Gastroesophageal sphincter (tissue), 4 donors: ENCODE measurements at regions not wholly inside any gene's neighbourhood (a gene's known extent, or its start where the extent isn't known, plus 50 kb on each side); places are given as distances from the start of the nearest gene placed in this dataset.

Experiments used
- ATAC-seq: fragments of 150-250 bp; one replicate; pipeline ENCODE4 v1.9.1; 2016; ENCODE audit warnings: mild to moderate bottlenecking, moderate library complexity
- H3K27ac ChIP-seq, 4 donors: fragments of 200-600 bp; sonication (generic) in 3 of 4; 1 replicate in 3 of 4; 2 replicates in 1 of 4; pipeline ENCODE4 v1.5.1; 2016 to 2019
- H3K27me3 ChIP-seq: fragments of 200-600 bp; sonication (generic); one replicate; pipeline ENCODE4 v1.5.1; 2019
- H3K36me3 ChIP-seq, 2 donors: fragments of 200-600 bp; sonication (generic); one replicate each; pipeline ENCODE4 v1.5.1; 2019; ENCODE audit warnings: control low read depth in 1 of 2
- H3K4me1 ChIP-seq, 3 donors: fragments of 200-600 bp; sonication (generic); 1 replicate in 2 of 3; 2 replicates in 1 of 3; pipeline ENCODE4 v1.5.1; 2016 to 2019; ENCODE audit warnings: control low read depth in 2 of 3
- H3K4me3 ChIP-seq, 2 donors: fragments of 200-600 bp; sonication (generic); one replicate each; pipeline ENCODE4 v1.5.1; 2019; ENCODE audit warnings: mild to moderate bottlenecking in 1 of 2, moderate library complexity in 1 of 2
- H3K9me3 ChIP-seq, 3 donors: fragments of 200-600 bp; sonication (generic); one replicate each; pipeline ENCODE4 v1.5.1; 2017 to 2019; ENCODE audit warnings: control low read depth in 2 of 3
- CTCF ChIP-seq, 4 experiments: fragments of 200-600 bp in 2 of 4; fragments of 450-650 bp in 2 of 4; sonication (generic) in 1 of 4; IDR thresholded peaks; one replicate each; pipeline ENCODE4 v1.5.1; 2017 to 2019; ENCODE audit warnings: antibody characterized with exemption in 4 of 4, mild to moderate bottlenecking in 2 of 4, moderate library complexity in 2 of 4
- EP300 ChIP-seq: sonication (generic); formaldehyde crosslinking; IDR thresholded peaks from one replicate; pipeline ENCODE4 v1.6.1; 2017; ENCODE audit warnings: antibody characterized with exemption, mild to moderate bottlenecking
- POLR2A ChIP-seq, 2 donors: fragments of 450-650 bp; IDR thresholded peaks; one replicate each; pipeline ENCODE4 v1.6.1; 2017; ENCODE audit warnings: antibody characterized with exemption in 2 of 2, mild to moderate bottlenecking in 2 of 2, moderate library complexity in 1 of 2
- POLR2AphosphoS5 ChIP-seq: sonication (generic); formaldehyde crosslinking; IDR thresholded peaks from one replicate; pipeline ENCODE4 v1.6.1; 2017; ENCODE audit warnings: antibody characterized with exemption
- whole genome bisulfite sequencing, 2 donors: methylation state at CpG; one replicate each; pipeline ENCODE4 v1.1.5; 2018; ENCODE audit warnings: low coverage in 1 of 2; 5-methylcytosine and 5-hydroxymethylcytosine counted together

DNA sequence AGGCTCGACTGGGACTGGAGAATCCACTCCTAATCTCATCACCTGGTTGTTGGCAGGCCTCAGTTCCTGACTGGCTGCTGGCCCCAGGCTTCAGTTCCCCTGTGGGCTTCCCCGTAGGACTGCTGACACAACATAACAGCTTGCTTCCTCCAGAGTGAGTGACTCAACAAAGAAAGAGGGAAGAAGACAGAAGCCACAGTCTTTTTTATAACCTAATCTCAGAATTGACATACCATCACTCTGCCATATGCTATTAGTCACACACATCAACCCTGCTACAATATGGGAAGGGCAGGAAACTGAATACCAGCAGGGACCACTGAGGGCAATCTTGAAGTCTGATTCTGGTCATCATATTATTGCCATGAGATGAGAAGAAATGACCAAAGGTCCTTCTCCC, 76.8 kb upstream of the SLC14A2 start:
- H3K4me1 ChIP-seq: no peaks in the 10 kb centered on the region
- ATAC-seq: no peak
- H3K36me3 ChIP-seq: no peaks in the 10 kb centered on the region
- no peak for TF ChIP-seq POLR2A (IDR thresholded peaks at IDR 0.05)
- TF ChIP-seq CTCF (IDR thresholded peaks at IDR 0.05): no peak
- TF ChIP-seq POLR2AphosphoS5: no peak
- TF ChIP-seq EP300: no peak
- no peak overlapping the region for H3K27ac ChIP-seq
- no peaks in the 10 kb centered on the region for H3K27me3 ChIP-seq
- H3K4me3 ChIP-seq: no peak overlapping the region
- peaks cover 0 to 13% (median 0%) of the 10 kb centered on the region in 3 donors for H3K9me3 ChIP-seq
- WGBS, 2 donors: 80 to 100% methylated on average over 1 of the region's 2 CpGs

DNA sequence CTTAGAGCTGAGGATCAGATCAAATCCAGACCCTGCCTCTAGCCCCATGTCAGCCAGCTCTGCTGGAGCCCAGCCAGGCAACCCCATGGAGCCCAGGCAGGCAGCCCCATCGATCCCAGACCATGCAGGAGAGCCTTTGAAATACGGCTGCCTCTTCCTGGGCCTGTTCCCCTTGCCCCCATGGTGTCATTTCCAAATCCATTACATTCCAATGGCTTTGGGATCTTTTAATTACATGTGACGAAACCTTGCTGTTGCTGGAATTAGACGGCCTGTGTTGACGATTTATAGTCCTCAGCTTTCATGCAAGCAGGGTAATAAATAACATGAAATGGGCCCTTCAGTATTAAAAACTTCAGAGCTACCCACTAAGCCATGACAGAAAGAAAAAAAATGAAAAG, 75.8 kb upstream of the SLC14A2 start:
- Histone ChIP-seq H3K4me1 (no peaks in the 10 kb centered on the region), H3K27me3 (no peaks in the 10 kb centered on the region), H3K9me3 (peaks cover 0 to 13% (median 0%) of the 10 kb centered on the region in 3 donors), H3K36me3 (no peaks in the 10 kb centered on the region), H3K4me3 (no peak overlapping the region), H3K27ac (no peak overlapping the region)
- ATAC-seq: no peak
- no peak for TF ChIP-seq POLR2AphosphoS5
- TF ChIP-seq CTCF (IDR thresholded peaks at IDR 0.05): no peak
- TF ChIP-seq EP300: no peak
- TF ChIP-seq POLR2A (IDR thresholded peaks at IDR 0.05): no peak
- WGBS, 2 donors: 84 to 96% methylated on average over 3 of the region's 5 CpGs

DNA sequence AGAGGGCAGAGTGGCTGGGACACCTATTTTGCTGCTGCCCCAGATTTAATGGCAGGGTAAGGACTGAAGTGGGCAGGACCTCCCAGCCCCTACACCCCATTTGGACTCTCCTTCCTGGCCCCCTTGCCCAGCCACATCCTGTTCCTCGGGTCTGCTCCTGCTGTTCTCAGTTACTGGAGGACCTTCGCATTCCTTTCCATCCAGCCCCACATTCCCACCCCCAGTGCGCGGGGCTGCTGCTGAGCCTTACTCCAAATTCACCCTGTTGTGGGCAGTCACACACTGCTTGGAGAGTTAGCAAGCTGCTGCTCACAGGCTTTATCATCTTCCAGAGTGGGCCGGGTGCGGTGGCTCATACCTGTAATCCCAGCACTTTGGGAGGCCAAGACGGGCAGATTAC, 75.2 kb upstream of the SLC14A2 start:
- no peak overlapping the region for H3K27ac ChIP-seq
- no peak overlapping the region for H3K4me3 ChIP-seq
- peaks cover 0 to 13% (median 0%) of the 10 kb centered on the region in 3 donors for H3K9me3 ChIP-seq
- H3K4me1 ChIP-seq: no peaks in the 10 kb centered on the region
- H3K36me3 ChIP-seq: no peaks in the 10 kb centered on the region
- 79 to 100% methylated on average over 2 to 4 of the region's 7 CpGs for WGBS, 2 donors
- no peak for ATAC-seq
- TF ChIP-seq POLR2AphosphoS5 (no peak), CTCF (IDR thresholded peaks at IDR 0.05) (no peak), EP300 (no peak), POLR2A (IDR thresholded peaks at IDR 0.05) (no peak)
- H3K27me3 ChIP-seq: no peaks in the 10 kb centered on the region

- no peak overlapping the region for H3K27ac ChIP-seq
- peaks cover 0 to 13% (median 0%) of the 10 kb centered on the region in 3 donors for H3K9me3 ChIP-seq
- no peak overlapping the region for H3K4me3 ChIP-seq
- TF ChIP-seq POLR2A (IDR thresholded peaks at IDR 0.05) (no peak), POLR2AphosphoS5 (no peak), EP300 (no peak), CTCF (IDR thresholded peaks at IDR 0.05) (no peak)
- ATAC-seq: no peak
- no peaks in the 10 kb centered on the region for H3K4me1 ChIP-seq
- no peaks in the 10 kb centered on the region for H3K27me3 ChIP-seq
- 100% methylated on average over 1 of the region's 2 CpGs for WGBS, 2 donors
- no peaks in the 10 kb centered on the region for H3K36me3 ChIP-seq
Observed at GRCh38 chr18:45541421-45541820, 73.9 kb upstream of the SLC14A2 start.

DNA sequence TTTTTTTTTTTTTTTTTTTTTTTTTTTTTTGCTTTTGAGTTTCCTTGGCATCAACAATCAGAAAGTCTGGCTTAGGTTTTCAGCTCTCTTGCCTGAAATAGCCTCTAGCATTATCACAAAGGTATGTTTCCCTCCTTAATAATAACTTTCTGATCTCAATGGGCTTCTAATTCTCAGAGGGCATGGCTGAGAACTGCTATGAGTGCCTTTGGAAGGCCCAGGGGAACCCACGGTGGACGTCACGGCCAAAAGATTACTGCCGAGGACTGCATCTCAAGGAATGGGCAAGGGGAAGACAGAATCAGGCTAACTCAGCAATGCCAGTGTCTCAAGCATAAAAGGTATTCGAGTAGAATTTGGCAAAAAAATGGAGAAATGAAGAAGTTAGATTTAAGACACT, 73.2 kb upstream of the SLC14A2 start:
- Histone ChIP-seq H3K4me3 (no peak overlapping the region), H3K36me3 (no peaks in the 10 kb centered on the region), H3K4me1 (no peaks in the 10 kb centered on the region), H3K9me3 (peaks cover 0 to 13% (median 0%) of the 10 kb centered on the region in 3 donors), H3K27me3 (no peaks in the 10 kb centered on the region), H3K27ac (no peak overlapping the region)
- WGBS, 2 donors: 70 to 78% methylated on average over 4 to 5 of the region's 5 CpGs
- ATAC-seq: no peak
- TF ChIP-seq POLR2A (IDR thresholded peaks at IDR 0.05): no peak
- no peak for TF ChIP-seq POLR2AphosphoS5
- TF ChIP-seq EP300: no peak
- no peak for TF ChIP-seq CTCF (IDR thresholded peaks at IDR 0.05)
